Upper lobe of left lung (tissue), 4 donors: ENCODE measurements at regions not wholly inside any gene's neighbourhood (a gene's known extent, or its start where the extent isn't known, plus 50 kb on each side); places are given as distances from the start of the nearest gene placed in this dataset.

ENCODE experiments used
- CTCF ChIP-seq, 6 experiments: fragments of 450-650 bp in 4 of 6; fragments of 200-600 bp in 2 of 6; sonication (generic) in 2 of 6; IDR thresholded peaks; one replicate each; pipeline ENCODE4 v1.5.1; 2016 to 2019; ENCODE audit warnings: antibody characterized with exemption in 6 of 6
- POLR2A ChIP-seq, 4 donors: fragments of 450-650 bp; IDR thresholded peaks; one replicate each; pipeline ENCODE4 v1.5.1; 2016 to 2017; ENCODE audit warnings: antibody characterized with exemption in 4 of 4, mild to moderate bottlenecking in 2 of 4

- TF ChIP-seq CTCF (IDR thresholded peaks at IDR 0.05) = no peak
- no peak for TF ChIP-seq POLR2A (IDR thresholded peaks at IDR 0.05)
Measured at GRCh38 chr22:22035771-22036314, 53.3 kb upstream of the TOP3B start.
